Ectodermal cell (in vitro differentiated cells): ENCODE measurements at regions not wholly inside any gene's neighbourhood (a gene's known extent, or its start where the extent isn't known, plus 50 kb on each side); places are given as distances from the start of the nearest gene placed in this dataset.

ENCODE experiments used
- H3K27ac ChIP-seq: 2 replicates; pipeline ENCODE4 v1.7.0; 2013; ENCODE audit warnings: mild to moderate bottlenecking, low read depth, low read length; ENCODE audit not compliant: insufficient read depth, poor library complexity, severe bottlenecking
- H3K27me3 ChIP-seq: 2 replicates; pipeline ENCODE4 v1.7.0; 2013; ENCODE audit warnings: mild to moderate bottlenecking, low read length; ENCODE audit not compliant: insufficient read depth, control insufficient read depth, poor library complexity, severe bottlenecking
- H3K36me3 ChIP-seq: one replicate; pipeline ENCODE4 v1.7.0; 2013; ENCODE audit warnings: low read length; ENCODE audit not compliant: control insufficient read depth, insufficient read depth
- H3K4me1 ChIP-seq: one replicate; pipeline ENCODE4 v1.7.0; 2013; ENCODE audit warnings: low read length; ENCODE audit not compliant: control insufficient read depth, insufficient read depth
- H3K4me3 ChIP-seq: 2 replicates; pipeline ENCODE4 v1.7.0; 2013; ENCODE audit warnings: low read depth, low read length, control low read depth; ENCODE audit not compliant: insufficient read depth
- H3K9me3 ChIP-seq: 2 replicates; pipeline ENCODE4 v1.7.0; 2013; ENCODE audit warnings: mild to moderate bottlenecking, low read length, moderate library complexity; ENCODE audit not compliant: control insufficient read depth
- WGBS, 2 experiments: methylation state at CpG; one replicate each; pipeline ENCODE4 v1.1.7; 2013; ENCODE audit warnings: missing lambda C conversion rate in 2 of 2; 5-methylcytosine and 5-hydroxymethylcytosine counted together

DNA sequence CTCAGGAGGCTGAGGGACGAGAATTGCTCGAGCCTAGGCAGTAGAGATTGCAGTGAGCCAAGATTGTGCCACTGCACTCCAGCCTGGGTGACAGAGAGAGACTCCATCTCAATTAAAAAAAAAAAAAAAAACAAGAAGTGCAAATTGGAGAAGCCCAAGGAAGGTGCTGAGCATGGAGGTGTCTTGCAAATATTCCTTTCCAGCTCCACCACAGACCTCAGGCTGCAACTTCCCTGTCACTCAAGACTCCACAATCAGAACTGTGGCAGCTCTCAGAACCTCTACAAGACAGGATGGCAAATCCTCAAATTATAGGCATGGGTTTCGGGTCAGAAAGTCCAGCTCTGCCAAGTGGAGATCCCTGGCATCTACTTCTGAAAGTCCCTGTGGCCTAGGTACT, 104.4 kb upstream of the TIAM1 start:
- H3K9me3 ChIP-seq: no peaks in the 10 kb centered on the region
- peaks cover 12% of the 10 kb centered on the region for H3K4me1 ChIP-seq
- H3K27ac ChIP-seq: no peak overlapping the region
- WGBS, 2 experiments: 77 to 93% methylated on average over 3 of the region's 3 CpGs
- no peak overlapping the region for H3K4me3 ChIP-seq
- no peaks in the 10 kb centered on the region for H3K36me3 ChIP-seq
- H3K27me3 ChIP-seq: no peaks in the 10 kb centered on the region

DNA sequence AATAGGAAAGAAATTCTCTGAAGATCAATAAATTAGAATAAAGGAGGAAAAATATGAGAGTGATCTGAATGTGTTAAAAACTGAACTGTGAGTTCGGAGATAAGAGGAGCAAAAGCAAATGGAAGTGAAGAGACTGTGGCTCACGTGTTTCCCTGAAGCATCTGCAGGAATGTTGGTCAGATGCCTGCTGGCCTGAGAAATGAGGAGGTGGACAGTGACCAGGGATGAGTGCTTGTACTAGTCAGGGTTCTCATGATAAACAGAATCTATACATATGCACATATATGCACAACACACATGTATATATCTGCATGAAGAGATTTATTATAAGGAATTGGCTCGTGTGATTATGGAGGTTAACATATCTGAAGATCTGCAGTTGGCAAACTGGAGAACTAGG, 103.4 kb upstream of the TIAM1 start:
- peaks cover 12% of the 10 kb centered on the region for H3K4me1 ChIP-seq
- H3K27me3 ChIP-seq: no peaks in the 10 kb centered on the region
- H3K27ac ChIP-seq: no peak overlapping the region
- WGBS, 2 experiments: 77 to 79% methylated on average over 3 of the region's 3 CpGs
- H3K4me3 ChIP-seq: no peak overlapping the region
- H3K9me3 ChIP-seq: no peaks in the 10 kb centered on the region
- H3K36me3 ChIP-seq: no peaks in the 10 kb centered on the region

DNA sequence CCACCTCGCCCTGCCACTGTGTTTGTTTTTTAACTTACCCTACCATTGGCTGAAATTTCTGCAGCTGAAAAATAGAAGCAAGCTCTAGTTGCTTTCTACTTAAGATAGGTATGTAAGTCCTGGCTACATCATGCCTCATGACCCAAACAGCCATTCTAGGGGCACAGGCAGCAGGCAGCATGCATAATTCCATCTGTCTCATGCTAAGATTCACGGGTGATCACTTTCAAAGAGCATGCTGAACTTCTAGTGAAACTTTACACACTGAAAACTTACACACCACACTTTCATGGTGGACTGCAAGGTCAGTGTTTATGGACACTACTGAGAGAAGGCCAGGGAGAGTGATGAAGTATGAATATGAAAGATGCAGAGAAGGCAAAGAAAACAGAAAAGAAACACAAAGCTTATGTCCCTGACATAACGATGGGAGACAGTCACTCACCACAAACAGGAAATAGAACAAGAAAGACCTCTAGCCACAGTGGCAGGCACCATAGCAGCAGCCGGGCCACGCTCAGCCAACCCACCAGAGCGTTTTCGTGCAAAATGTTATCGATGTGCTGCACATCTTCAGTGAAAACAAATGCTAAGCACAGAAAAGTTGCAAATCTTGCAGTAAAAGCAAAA, 102.3 kb upstream of the TIAM1 start:
- Histone ChIP-seq H3K36me3 (no peaks in the 10 kb centered on the region), H3K27me3 (no peaks in the 10 kb centered on the region), H3K4me3 (no peak overlapping the region), H3K27ac (no peak overlapping the region), H3K9me3 (no peaks in the 10 kb centered on the region), H3K4me1 (peaks cover 12% of the 10 kb centered on the region)
- WGBS, 2 experiments: 86 to 91% methylated on average over 8 of the region's 8 CpGs

DNA sequence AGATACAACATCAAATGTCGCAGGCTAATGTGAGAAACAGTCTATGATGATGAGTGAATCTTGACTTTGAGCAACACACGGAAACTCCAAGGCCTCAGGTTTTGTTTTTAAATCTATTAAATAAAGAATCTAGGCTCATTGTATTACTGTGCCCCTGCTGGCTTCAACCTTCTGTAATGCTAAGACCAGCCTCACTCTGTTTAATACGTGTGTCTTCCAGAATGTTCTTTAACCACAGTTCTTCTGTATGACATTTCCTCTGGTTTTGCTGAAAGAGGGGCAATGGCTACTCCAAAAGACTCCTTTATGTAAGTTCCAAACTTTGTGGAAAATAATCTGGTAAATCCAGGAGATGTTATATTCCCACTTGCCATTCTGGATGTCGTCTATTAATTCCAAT, 101.1 kb upstream of the TIAM1 start:
- Histone ChIP-seq H3K27me3 (no peaks in the 10 kb centered on the region), H3K36me3 (peaks cover 3% of the 10 kb centered on the region), H3K27ac (no peak overlapping the region), H3K4me1 (peaks cover 6% of the 10 kb centered on the region), H3K4me3 (no peak overlapping the region), H3K9me3 (no peaks in the 10 kb centered on the region)
- WGBS, 2 experiments: 93 to 95% methylated on average over 4 of the region's 4 CpGs

DNA sequence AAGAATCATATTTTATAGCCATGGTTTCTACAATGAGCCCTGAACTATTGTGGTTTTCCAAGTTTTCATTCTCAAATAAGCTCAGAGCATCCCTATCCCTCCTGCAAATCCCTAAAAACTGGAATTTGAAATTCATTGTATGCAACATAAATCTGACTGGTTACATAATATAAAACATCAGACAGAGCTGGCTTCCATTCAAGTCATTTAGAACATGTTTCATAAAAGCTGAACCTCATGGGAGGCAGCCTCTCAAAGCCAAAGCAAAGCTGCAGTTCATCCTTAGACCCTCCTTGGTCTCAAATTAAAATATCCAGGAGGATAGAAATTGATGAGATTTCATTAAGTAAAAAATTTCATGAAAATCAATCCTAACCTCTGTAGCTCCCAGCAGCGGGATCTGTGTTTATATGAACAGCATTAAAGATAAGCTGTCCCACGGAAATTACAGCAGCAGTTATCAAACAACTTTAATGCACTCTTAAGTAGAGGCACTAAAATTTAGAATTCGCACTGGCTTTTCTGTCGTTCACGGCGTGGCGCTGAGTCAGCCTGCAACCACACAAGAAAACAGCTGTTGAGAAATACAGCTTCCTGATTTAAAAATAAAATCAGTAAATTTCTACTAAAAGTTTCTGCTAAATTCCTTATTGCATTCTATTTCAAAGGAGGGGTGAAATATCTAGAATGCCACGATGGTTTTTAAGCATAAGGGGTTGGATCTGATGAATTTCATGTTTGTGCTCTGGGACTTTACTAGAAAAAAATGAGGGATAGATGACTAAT, 99.9 kb upstream of the TIAM1 start:
- Histone ChIP-seq H3K4me3 (no peak overlapping the region), H3K4me1 (no peaks in the 10 kb centered on the region), H3K9me3 (no peaks in the 10 kb centered on the region), H3K27ac (no peak overlapping the region), H3K36me3 (peaks cover 3% of the 10 kb centered on the region), H3K27me3 (no peaks in the 10 kb centered on the region)
- WGBS, 2 experiments: 97 to 99% methylated on average over 7 of the region's 8 CpGs

DNA sequence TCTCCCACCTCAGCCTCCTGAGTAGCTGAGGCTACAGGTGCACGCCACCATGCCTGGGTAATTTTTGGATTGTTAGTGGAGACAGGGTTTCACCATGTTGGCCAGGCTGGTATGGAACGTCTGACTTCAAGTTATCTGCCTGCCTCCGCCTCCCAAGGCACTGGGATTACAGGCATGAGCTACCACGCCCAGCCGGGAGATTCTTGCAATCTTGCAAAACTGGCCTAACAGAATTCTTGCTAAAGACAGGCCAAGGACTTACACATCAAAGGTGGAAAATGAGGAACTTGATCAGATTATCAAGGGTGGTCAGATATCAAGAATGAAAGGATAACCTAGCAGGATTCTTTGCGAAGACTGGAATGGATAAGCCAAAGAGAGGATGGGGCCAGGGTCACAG, 98.3 kb upstream of the TIAM1 start:
- Histone ChIP-seq H3K36me3 (peaks cover 3% of the 10 kb centered on the region), H3K4me1 (no peaks in the 10 kb centered on the region), H3K27me3 (no peaks in the 10 kb centered on the region), H3K27ac (no peak overlapping the region), H3K4me3 (no peak overlapping the region), H3K9me3 (no peaks in the 10 kb centered on the region)
- 76 to 81% methylated on average over 6 of the region's 6 CpGs for WGBS, 2 experiments

DNA sequence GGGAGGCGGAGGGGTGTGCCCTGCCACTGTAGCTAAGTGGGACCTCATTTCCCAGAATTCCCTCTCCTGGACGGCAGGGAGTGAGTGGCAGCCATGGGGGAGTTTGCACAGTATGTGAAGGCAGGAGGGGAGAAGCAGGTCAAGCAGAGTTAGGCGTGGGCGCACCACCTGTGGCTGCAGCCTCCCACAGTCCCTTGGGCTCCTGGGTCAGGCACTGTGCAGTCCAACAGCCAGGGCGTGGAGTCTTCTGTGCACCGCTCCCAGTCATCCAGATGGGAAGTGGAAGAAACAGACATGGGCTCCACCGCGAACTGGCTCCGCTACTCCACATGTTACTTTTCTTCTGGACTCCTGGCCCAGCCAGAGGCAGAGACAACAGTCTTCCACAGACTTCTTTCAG, 85.4 kb upstream of the TIAM1 start:
- no peaks in the 10 kb centered on the region for H3K27me3 ChIP-seq
- H3K36me3 ChIP-seq: no peaks in the 10 kb centered on the region
- no peak overlapping the region for H3K27ac ChIP-seq
- peaks cover 8% of the 10 kb centered on the region for H3K4me1 ChIP-seq
- 92 to 94% methylated on average over 9 of the region's 9 CpGs for WGBS, 2 experiments
- H3K9me3 ChIP-seq: no peaks in the 10 kb centered on the region
- no peak overlapping the region for H3K4me3 ChIP-seq

DNA sequence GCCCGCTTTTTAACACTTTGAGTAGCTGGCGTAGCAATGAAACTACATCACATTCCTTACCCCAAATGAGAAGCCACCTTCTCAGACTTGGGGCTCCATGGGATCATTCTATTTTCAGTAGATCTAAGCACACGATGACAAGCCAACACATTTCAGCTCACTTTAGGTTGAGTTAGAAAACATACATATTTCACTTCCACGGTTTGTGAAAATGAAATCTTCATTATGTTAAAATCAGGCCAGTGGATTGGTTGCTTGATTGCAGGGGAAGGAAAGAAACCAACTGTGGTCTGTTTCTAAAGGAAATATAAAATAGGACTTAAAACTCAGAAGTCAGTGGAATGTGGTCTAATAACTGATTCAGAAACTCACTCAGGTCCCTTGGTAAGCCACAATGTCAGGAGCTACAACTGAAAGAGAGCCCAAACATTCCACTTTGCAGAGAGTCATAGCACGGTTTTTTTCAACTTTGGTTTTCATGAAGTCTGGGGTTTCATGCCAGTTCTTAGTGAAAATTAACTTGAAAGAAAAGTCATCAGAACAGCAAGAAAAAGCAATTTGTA, 82.3 kb upstream of the TIAM1 start:
- Histone ChIP-seq H3K36me3 (no peaks in the 10 kb centered on the region), H3K4me1 (peaks cover 8% of the 10 kb centered on the region), H3K4me3 (no peak overlapping the region), H3K27ac (no peak overlapping the region), H3K9me3 (no peaks in the 10 kb centered on the region), H3K27me3 (no peaks in the 10 kb centered on the region)
- 96 to 97% methylated on average over 5 of the region's 5 CpGs for WGBS, 2 experiments

DNA sequence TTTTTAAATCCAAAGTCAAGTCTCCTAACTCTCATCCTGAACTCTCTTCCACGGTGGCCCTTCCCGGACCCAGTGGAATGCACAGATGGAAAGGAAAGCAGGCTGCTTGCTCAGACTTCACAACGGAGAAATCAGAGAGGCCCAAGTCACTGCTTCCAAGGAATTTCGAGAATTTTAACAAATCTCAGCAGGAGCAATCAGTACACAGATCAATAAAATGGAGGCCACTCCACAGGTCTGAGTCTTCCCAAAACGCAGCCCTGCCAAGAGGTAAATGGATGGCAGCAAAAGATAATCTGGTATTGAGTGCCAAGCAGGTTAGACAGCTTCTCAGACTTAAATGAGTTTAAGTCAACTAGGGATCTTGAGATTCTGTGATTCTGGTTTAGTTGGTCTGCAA, 81.1 kb upstream of the TIAM1 start:
- peaks cover 8% of the 10 kb centered on the region for H3K4me1 ChIP-seq
- H3K27me3 ChIP-seq: no peaks in the 10 kb centered on the region
- no peaks in the 10 kb centered on the region for H3K36me3 ChIP-seq
- 52 to 56% methylated on average over 5 of the region's 5 CpGs for WGBS, 2 experiments
- H3K27ac ChIP-seq: no peak overlapping the region
- no peak overlapping the region for H3K4me3 ChIP-seq
- no peaks in the 10 kb centered on the region for H3K9me3 ChIP-seq

DNA sequence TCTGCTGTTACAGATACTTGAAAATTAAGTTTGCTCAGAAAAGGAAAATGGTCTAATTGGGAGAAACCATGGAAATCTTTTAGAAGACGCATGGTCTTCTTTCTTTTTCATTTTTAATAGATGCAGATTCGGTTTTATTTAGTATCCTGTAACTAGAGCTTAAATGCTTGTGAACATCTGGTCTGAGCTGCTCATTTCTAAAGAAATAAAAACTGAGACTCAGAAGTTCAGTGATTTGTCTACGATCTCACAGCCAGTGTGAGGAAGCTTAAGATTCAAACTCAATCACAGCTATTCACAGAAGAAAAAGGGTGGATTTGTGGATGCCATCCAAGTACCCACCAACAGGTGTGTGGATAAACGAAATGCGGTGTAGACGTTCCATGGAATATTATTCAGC, 80.0 kb upstream of the TIAM1 start:
- no peaks in the 10 kb centered on the region for H3K27me3 ChIP-seq
- H3K27ac ChIP-seq: no peak overlapping the region
- no peak overlapping the region for H3K4me3 ChIP-seq
- H3K36me3 ChIP-seq: no peaks in the 10 kb centered on the region
- H3K9me3 ChIP-seq: no peaks in the 10 kb centered on the region
- H3K4me1 ChIP-seq: peaks cover 10% of the 10 kb centered on the region
- 94 to 96% methylated on average over 6 of the region's 6 CpGs for WGBS, 2 experiments
